ENCODE measurements at regions not wholly inside any gene's neighbourhood (a gene's known extent, or its start where the extent isn't known, plus 50 kb on each side); places are given as distances from the start of the nearest gene placed in this dataset.

DNA sequence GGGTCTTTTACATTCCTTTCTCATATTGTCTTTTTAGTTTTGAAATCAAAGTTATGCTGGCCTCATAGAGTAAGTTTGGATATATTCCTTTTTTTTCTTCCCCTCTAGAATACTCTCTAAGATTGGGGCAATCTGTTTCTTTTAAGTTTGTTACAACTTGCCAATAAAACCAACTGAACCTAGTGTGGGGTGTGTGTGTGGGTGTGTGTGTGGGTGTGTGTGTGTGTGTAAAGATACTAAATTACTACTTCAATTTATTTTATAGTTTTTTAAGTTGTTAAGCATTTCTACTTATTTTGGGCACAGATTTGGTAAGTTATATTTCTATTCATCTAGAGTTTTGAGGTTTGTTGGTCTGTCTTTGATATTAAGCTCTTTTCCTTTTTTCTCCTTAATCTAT is 198.2 kb upstream of the TMC3 start:
- TF ChIP-seq CTCF (IDR thresholded peaks at IDR 0.05) = no peak
- no peaks in the 10 kb centered on the region for H3K36me3 ChIP-seq
- no peak for DNase-seq
- H3K4me3 ChIP-seq = no peak overlapping the region
- no peak overlapping the region for H3K27ac ChIP-seq
- no peaks in the 10 kb centered on the region for H3K9me3 ChIP-seq
- peaks cover 0 to 9% (median 0%) of the 10 kb centered on the region in 9 donors for H3K4me1 ChIP-seq
- H3K27me3 ChIP-seq = peaks cover 0 to 4% (median 0%) of the 10 kb centered on the region in 7 donors
- no peak for ATAC-seq
- intact Hi-C loops (cut with DNase I) = no loop called here

DNA sequence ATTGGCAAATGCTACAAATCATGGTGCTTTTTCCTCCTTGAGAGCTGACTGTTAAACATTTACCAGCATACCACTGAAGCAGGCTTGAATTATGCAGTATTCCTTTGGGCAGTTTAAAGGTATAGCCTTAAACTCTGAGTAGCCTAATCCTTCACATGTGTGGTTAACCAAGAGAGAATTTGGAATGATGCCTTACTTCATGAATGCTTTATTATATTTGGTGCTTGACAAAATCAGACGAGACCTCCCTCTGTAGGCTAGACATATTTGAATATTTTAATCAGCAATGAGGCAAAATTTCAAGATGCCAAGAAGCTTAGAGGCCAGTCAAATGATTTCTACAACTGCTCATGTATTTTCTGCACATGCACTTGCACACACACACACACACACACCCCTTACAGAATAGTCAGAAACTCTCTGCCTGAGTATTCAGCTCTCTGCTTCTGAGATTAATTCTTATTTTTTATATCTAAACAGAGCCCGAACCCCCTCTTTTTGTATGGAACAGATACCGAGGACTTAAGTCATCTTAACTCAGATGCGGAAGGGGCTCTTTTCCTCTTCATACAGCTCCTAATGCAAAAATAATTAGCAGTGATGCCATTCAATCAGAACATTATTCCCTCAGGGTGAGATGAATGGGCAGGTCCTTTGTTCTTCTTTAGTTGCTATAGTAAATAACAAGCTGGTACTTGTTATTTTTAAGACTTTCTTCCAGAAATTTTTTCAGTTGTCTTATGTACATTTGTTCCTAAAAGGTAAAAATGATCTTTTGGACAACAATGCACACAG is 195.5 kb upstream of the TMC3 start:
- Histone ChIP-seq H3K27me3 (peaks cover 0 to 4% (median 0%) of the 10 kb centered on the region in 7 donors), H3K27ac (no peak overlapping the region), H3K36me3 (no peaks in the 10 kb centered on the region), H3K4me3 (no peak overlapping the region), H3K4me1 (no peaks in the 10 kb centered on the region), H3K9me3 (no peaks in the 10 kb centered on the region)
- WGBS, 2 donors = 73 to 77% methylated on average over 4 of the region's 4 CpGs
- DNase-seq (no peak), ATAC-seq (no peak)
- intact Hi-C loops (cut with DNase I) = no loop called here
- no peak for TF ChIP-seq CTCF (IDR thresholded peaks at IDR 0.05)

DNA sequence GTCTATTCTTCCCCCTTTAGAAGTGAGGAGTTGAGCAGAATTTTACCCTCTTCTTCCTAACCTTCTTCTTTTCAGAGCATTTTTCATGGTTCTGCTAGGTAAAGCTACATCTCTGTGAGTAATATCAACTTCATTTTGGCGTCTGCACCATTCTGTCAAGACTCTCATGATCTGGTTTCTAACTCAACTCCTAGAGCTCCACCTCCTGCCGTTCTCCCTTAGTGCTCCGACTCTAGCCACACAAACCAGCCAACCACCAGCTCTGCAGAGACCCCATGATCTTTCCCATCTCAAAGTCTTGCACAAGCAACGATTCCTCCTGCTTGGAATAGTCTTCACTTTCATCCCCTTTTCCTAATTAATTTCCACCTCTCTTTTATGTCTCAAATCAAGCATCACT is 193.9 kb upstream of the TMC3 start:
- H3K4me3 ChIP-seq = no peak overlapping the region
- DNase-seq (no peak), ATAC-seq (no peak)
- 70 to 75% methylated on average over 4 of the region's 4 CpGs for WGBS, 2 donors
- intact Hi-C loops (cut with DNase I) = no loop called here
- no peaks in the 10 kb centered on the region for H3K36me3 ChIP-seq
- no peaks in the 10 kb centered on the region for H3K9me3 ChIP-seq
- H3K4me1 ChIP-seq = no peaks in the 10 kb centered on the region
- TF ChIP-seq CTCF (IDR thresholded peaks at IDR 0.05) = no peak
- H3K27me3 ChIP-seq = no peaks in the 10 kb centered on the region
- no peak overlapping the region for H3K27ac ChIP-seq

DNA sequence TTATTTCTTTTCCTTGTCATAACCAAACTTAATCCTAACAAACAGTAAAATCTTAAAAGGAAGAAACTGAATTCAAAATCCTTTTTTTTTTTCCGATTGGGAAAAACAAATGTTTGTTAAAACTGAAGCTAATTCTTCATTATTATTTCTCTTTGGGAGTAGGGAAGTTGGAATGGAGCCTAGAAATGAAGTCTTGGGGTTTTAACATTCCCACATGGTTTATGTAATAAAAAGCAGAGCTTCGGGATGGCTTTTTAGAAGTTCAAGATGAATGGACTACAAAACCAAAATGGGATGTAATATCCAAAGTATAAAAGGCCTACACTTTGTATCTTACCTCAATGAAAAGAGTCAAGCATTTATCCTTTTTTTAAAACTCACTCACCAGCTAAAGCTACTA is 189.0 kb upstream of the TMC3 start:
- Histone ChIP-seq H3K4me1 (no peaks in the 10 kb centered on the region), H3K27ac (no peak overlapping the region), H3K4me3 (no peak overlapping the region), H3K27me3 (no peaks in the 10 kb centered on the region), H3K36me3 (no peaks in the 10 kb centered on the region), H3K9me3 (peaks cover 0 to 8% (median 0%) of the 10 kb centered on the region in 11 donors)
- WGBS, 2 donors = 51 to 56% methylated on average over 2 of the region's 2 CpGs
- ATAC-seq = no peak
- no peak for DNase-seq
- intact Hi-C loops (cut with DNase I) = no loop called here
- TF ChIP-seq CTCF (IDR thresholded peaks at IDR 0.05) = no peak
